ENCODE measurements at regions not wholly inside any gene's neighbourhood (a gene's known extent, or its start where the extent isn't known, plus 50 kb on each side); places are given as distances from the start of the nearest gene placed in this dataset.
"Not testable (repeated sequence)": the region's sequence is repeated elsewhere in the genome, so short reads cannot be mapped to it uniquely, and the experiment has no call there.

DNA sequence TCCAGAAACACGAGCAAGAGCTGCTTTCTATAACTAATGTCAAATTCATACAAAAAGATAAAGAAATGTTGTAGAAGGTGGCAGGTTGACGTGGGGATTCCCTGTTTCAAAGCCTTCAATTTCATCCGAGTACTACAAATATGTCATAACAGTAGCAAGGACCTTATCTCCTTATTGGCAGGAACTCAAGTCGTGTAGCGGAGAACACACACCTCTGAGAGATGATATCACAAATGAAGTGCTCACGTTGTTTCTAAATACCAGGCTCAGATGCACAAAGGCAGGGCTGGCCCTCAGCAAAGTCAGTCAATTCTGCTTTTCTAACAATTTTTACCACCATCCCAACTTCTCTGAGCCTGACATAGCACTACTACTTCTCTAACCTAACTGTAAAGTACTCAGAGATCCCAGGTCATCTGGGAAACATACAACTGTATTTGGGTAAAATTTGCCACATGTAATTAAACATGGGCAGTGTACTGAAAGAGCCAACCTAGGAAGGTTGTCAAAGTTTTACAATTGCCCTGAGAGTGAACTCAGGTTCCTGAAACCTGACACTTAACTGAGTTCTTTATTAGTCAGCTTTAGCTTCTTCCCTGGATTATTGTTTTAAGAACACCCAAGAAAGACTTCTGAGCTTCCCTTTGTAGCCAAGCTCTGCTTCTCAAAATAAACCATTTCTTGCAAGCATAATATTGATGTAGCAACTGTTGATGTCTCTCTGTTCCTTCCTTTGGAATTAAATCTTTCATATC lies 813.7 kb upstream of the ACVR2A start:
- DNase-seq (ENCODE audit: low read depth in 2 of 3, low spot score in 2 of 3), result no peak

DNA sequence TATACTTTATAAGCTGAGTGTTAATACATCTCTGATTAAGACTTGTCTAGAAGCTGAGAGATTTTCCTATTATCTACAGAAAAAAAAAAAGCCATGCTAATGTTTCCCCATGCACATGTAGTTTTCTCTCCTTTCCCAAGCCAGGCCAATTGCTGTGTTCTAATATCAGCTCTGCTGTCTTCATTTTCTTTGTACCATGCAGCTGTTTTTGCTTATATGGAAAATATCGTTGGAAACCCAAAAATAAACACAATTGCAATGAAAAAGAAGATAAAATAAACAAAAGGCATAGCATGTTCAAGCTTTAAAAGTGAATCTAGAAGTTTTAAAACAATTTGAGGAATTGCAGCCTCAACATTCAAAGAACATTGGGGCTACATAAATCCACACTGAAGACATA lies 817.4 kb upstream of the ACVR2A start:
- DNase-seq (ENCODE audit: low read depth in 2 of 3, low spot score in 2 of 3), result no peak

DNA sequence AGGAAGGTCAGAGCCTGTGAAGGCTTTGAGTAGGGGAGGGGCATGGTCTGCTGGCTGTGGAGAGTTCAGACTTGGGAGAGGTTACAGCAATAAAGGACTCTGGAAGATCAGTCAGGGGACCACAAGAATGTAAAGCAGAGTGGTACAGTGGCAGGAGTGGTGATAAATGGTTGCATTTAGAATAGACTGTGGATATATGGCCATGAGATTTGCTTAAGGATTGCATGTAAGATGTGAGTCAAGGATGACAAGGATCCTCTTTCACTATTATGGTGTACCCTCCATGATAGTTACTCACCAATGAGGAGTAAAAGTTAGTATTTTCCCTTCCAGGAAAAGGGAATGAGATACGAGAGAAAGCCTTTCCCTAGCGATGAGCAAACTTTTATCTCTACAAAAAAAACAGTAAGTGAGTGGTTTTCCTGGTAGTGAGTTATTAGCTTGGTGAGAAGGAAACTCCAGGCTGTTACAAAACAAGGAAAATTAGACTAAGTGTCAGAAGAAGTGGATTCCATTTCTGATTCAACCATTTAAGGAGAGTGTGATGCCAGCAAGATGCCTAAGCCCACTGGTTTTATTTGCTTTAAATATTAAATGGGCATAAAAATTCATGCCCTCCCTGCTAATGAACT lies 818.0 kb upstream of the ACVR2A start:
- no peak for DNase-seq (ENCODE audit: low read depth in 2 of 3, low spot score in 2 of 3)

DNA sequence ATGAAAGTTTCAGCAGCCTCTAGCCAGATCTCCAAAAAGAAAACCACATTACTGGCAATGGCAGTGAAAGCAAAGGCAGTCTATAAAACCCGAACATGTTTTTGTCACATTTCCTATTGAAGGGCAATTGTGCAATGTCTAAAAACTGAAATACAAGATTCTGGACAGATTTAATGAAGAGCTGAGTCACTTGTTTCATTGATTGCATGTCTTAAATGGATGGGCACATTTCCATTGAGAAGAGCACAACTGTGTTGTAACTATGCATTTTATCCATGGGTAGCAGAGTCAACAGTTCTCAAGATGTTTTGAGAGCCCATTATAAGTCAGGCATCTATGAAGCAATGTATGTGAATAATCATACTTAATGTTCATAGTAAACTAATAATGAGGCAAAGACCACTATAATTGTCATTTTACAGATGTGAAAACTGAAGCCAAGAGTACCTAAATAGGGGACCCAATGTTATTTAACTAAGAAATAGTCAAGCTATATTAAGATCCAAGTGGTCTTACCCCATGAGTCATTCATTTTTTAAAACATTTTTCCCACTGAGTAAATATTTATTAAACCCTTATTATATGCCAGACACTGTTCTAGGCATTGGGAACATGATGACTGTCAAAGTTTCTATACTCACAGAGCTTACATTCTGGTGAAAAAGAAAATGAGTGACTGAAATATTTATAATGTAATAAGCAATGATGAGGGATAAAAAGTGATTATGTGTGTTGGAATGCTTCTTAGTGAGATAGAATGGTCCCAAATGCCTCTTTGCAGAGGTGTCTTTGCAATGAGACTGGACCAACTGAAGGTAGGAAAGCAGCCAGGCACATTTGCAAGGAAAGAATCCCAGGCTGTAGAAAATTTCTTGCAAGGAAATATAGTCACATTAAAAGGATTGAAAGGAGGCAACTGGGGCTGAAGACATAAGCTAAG lies 818.9 kb upstream of the ACVR2A start:
- no peak for DNase-seq (ENCODE audit: low read depth in 2 of 3, low spot score in 2 of 3)

DNA sequence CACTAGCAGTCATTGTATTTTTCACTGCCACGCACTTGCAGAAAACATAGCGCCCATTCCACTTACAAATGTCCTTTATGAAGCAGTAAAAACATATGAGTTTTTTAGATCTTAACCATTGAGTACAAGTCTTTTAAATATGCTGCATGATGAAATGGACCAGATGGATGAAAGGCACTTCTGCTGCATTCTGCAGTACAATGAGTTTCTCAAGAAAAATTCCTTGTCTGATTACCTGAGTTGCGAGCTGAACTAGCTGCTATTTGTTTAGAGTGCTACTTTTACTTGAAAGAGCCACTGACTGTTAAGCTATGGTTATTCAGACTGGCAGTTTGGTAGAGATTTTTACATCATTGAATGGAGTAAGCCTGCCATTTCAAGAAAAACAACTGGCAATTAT lies 825.5 kb upstream of the ACVR2A start:
- DNase-seq (ENCODE audit: low read depth in 2 of 3, low spot score in 2 of 3), result no peak

DNA sequence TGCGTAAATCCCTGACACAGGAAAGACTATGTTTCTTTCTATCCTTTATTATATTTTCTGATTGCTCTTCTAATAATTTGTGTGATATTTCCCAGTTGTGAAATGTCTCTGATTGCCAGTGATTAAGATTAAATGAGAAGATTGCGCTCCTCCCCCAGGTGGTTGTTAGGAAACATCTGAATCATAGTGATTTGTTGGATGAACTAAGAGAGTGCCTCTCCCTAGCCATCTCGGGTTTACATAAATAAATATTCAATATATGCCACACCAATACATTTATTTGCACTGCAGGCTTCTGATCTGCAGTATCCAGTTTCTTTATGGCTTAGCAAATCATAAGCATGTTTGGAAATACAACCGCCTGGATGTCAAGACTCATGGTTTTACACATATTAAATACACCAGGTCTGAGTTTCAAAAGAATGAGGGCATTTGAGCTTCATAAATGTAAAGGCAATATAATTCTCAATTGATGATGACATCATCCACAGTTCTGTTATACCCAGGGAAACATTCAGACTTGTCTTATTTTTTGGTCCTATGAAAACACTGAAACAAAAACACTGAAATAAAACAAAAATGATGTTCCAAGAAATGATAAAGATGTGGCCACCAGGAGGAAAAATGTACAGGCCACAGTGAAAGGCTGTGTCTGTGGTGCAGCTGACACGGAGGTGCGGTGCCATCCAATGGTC lies 826.7 kb upstream of the ACVR2A start:
- no peak for DNase-seq (ENCODE audit: low read depth in 2 of 3, low spot score in 2 of 3)

DNA sequence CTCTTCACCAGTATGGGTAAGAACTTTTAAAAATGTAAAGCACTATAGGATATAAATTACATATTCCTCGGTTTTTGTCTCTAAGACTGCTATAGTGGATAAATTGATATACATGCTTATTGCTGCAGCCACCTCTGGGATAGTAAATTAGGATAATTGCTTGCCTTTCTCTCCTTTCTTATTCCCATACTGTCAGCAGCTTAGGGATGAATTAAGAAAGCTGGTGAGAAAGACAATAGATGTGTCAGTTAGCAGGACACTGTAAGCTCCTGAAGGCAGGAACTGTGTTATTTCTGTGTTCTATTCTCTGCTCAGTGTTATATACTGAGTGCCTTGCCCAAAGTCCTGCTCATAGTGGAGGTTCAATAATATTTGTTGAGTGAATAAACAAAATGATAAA lies 828.6 kb upstream of the ACVR2A start:
- no peak for DNase-seq (ENCODE audit: low read depth in 2 of 3, low spot score in 2 of 3)

DNA sequence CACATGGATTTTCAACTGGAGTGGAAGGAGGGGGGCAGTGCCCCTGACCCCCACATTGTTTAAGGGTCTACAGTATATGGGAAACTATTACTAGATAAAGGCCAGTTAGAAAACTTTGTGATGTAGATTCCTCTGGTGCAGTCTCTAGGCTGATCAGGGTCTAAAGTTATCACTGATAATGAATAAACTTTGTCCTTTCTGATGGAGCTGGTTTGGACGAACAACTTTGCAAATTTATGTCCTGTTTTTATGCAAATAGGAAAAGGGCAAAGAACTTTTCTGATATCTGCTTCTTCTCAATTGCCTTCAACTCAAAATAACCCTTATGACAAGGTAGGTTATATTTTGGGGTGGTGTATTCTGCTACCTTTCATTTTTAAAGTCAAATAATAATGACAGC lies 829.2 kb upstream of the ACVR2A start:
- DNase-seq (ENCODE audit: low read depth in 2 of 3, low spot score in 2 of 3), result no peak

DNA sequence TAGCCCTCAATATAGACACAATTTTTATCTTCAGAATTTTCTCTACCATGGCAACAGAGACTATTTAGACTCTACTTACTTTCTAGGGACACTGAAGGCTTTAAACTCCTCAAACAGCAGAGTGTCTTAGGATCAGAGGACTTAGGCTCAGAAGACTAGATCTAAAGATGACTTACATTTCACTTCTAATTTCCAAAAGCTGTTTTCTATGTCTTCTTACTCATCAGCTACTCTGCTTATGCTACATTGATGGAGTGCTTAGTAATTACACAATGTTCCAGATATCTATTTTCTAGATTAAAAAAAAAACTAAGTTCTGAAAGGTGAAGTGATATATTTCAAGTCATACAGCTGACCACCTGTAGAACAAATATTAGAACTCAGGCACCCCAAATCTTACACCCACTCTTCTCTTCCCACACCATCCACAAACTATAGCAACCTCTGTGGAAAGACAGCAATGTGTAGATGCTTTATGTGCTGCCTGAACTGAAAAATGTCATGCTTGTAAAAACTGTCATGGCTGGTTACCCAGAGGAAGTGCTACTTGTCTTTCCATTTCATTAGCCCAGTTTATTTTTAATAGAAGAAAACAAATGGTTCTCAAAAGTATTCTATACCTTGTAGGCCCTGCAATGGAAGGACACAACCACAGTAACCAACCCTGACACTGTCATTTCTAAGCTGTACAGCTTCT lies 831.0 kb upstream of the ACVR2A start:
- DNase-seq (ENCODE audit: low read depth in 2 of 3, low spot score in 2 of 3), result no peak

DNA sequence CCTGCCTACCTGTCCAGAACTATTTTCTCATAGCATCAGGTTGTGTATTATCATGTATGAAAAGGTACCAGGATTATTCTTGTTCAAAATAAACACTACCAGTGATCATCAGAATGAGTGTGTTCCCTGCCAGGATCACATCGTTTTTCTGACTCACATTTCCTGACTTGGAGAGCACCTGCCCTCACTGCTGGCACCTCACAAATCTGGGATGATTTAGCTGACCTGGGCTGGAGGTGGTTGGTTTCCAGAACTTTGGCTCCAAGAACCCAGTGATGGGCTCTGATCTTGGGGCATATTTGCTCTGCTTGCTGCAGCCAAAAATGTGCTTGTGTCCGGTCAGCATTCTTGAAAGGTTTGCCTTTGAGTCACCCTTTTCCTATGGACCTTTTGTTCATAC lies 836.3 kb upstream of the ACVR2A start:
- no peak for DNase-seq (ENCODE audit: low read depth in 2 of 3, low spot score in 2 of 3)

DNA sequence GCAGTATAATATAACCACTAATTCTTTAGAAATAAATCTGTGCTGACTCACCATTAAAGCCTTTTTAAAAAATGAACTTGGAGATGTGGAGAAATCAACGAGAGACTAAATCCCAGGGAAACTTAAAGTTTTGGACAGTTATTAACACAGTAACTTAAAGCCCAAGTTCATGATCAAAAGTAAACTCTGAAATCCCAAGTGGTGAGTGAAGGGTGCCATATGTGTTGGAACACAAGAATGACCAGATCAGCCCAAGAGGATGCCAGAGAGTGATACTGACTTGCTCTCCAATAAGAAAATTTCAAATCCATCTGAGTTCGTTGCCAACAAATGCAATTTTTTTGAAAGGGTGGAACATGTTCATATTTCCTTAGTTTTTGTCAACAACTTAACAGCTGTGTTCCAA lies 838.1 kb upstream of the ACVR2A start:
- no peak for DNase-seq (ENCODE audit: low read depth in 2 of 3, low spot score in 2 of 3)

DNA sequence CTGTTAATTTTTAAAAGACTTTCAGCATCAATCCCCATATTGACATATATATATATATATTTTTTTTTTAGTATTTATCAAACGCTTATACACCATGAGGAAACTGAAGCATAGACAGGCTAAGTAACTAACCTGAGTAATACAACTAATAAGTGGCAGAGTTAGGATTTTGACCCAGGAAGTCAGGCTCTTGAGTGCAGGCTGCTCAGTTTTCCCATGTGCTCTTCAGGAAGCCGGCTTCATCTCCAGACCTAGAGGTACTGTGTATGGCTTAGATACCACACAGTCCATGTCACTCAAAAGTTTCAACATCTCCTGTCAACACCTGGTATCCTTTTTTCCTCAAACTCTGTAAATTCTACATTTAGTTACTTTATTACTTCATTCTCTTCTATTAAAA lies 841.7 kb upstream of the ACVR2A start:
- no peak for DNase-seq (ENCODE audit: low read depth in 2 of 3, low spot score in 2 of 3)

DNA sequence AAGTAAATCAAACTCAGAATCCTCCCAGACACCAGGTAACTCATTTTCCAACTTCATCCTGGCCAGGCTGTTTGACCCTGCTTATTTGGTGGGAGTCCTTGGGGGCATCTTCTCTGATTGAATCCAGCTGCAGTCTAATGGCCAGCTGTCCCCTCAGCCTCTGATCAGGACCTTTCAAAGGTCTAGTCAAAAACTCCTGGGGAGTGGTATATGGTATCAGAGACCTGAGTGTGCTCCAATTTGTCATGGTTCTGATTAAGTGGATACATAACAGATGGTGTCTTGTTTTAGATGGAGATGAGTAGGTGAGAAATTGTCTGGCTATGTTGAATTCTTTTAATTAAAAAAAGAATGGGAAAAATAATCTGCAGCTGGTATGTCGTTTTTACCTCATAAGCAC lies 842.6 kb upstream of the ACVR2A start:
- DNase-seq (ENCODE audit: low read depth in 2 of 3, low spot score in 2 of 3), result no peak

DNA sequence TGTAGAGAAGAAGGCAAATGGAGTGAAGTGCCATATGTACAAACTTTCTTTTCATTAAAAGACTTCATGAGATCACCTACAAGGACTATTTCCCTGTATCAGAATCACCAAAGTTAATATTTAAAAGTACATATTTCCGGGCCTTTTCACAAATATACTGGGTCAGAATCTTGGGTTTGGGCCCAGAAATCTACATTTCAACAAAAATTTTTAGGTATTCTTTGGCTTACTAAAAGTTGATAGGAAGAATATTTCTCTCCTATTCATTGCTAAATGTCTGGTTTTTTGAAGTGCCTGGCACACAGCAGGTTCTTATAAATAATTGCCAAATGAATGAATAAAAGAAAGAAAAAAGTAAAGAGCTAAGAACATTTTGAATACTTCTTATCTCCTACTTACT lies 843.8 kb upstream of the ACVR2A start:
- DNase-seq (ENCODE audit: low read depth in 2 of 3, low spot score in 2 of 3), result no peak

DNA sequence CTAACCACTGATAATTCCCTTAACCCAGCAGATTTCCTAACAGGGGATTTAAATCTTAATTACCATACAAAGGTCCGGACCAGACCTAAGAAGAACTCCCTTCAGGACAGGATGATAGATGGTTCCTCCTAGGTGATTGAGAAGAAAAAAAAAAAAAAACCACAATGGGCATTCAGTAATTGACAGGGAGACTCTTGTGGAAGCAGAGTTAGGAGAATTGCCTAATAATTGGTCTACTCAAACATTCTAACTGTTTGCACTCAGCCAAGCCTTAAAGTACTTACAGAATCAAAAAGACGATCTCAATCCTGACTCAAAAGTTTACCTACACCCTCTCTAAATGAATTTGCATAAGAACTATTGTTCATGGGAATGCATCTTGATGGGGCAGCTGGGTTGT lies 844.7 kb upstream of the ACVR2A start:
- not testable (repeated sequence) for DNase-seq (ENCODE audit: low read depth in 2 of 3, low spot score in 2 of 3)

DNA sequence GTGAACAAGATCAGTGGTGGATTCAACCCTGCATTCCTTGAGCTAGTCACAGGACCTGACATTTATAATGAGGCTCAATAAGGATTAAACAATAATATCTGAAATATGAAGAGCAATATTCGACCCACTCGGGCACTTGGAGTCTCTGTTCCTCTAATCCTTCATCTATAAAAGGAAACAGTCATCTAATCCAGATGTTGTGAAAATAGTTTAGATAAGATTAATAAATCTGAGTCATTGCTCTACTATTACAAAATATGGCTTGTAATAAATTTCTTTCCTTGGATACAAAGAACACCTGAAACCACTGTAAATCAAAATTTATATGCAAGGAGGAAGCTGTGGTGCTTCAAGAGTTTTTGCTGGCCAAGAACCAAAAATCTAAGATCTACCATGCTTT lies 846.9 kb upstream of the ACVR2A start:
- DNase-seq (ENCODE audit: low read depth in 2 of 3, low spot score in 2 of 3), result no peak

DNA sequence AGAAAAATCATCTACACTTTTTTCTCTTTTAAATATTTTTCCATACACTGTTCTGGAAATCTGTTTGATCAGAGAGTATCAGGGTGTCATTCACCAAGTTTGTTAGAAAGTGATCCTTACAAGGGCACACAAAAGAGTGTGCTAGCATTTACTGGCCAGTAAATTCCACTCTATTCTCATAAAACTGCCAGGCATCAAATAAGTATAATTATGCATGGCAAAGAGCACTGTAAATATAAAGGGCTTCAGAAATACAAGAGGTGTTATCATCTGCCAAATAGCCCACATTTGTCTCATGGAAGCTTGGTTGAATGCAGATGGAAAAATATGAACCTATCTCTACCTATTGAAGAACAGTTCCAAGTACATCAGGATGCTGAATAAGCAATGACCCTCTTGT lies 847.3 kb upstream of the ACVR2A start:
- no peak for DNase-seq (ENCODE audit: low read depth in 2 of 3, low spot score in 2 of 3)

DNA sequence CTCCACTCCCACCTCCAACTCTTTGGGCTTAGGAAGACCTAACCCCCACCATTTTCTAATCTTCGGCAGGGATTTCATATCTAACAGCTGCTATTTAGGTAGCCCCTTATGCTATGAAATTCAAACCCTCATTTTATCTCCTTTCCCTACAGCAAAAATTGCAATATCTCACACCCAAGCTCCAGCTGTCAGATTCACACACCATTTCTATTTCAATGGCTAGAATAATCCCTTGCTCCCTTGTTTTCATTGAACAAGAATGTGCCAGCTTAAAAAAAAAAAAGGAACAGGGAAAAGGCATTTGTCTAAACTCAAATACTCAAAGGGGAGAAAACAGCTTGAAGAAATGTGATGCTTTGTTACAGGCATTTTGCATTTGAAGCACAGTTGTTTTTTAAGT lies 850.6 kb upstream of the ACVR2A start:
- DNase-seq (ENCODE audit: low read depth in 2 of 3, low spot score in 2 of 3), result no peak

DNA sequence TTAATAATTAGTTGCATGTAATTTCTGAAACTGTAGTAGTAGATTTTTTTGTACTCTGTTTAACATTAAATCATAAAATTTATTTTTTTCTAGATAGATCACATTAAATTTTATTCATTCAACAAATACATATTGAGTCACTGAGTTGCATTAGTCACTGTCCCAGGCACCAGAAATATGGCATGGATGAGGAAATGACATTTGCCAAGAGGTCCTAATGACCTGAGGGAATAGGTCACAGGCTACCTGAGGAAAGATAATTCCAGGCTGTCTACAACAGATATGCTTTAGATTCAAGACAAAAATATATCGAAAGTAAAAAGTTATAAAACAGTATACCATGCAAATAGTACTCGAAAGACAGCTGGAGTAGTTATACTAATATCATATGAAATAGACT lies 852.4 kb upstream of the ACVR2A start:
- no peak for DNase-seq (ENCODE audit: low read depth in 2 of 3, low spot score in 2 of 3)

DNA sequence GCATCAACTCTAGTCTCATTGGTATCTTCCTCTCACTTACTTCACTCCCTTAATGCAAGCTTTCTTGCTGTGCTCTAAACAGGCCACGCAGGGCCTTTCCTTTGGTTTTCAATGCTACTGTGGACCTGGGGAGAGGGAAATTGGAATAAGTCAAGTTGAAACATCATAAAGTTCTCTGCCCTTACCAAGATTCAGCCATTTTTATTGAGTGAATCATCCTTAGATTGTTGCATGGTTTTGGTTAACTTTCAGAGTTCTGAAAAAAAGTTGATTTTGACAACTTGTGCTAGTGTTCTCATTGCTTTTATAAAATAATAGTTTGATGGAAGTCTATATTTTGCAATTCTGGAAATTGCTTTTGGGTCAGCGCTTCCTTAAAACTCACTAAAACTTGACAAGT lies 852.8 kb upstream of the ACVR2A start:
- no peak for DNase-seq (ENCODE audit: low read depth in 2 of 3, low spot score in 2 of 3)

Data from activated CD8-positive, alpha-beta memory T cell treated with anti-CD3 and anti-CD28 coated beads for 48 hours (primary cell).